HG02642 (cell line): ENCODE measurements at regions not wholly inside any gene's neighbourhood (a gene's known extent, or its start where the extent isn't known, plus 50 kb on each side); places are given as distances from the start of the nearest gene placed in this dataset.

Experiments
- ATAC-seq: cut with Tn5 transposase; IDR thresholded peaks from one replicate; pipeline ENCODE4 v1.9.1; 2021; ENCODE audit warnings: mild to moderate bottlenecking; ENCODE audit not compliant: unreplicated experiment, poor library complexity

DNA sequence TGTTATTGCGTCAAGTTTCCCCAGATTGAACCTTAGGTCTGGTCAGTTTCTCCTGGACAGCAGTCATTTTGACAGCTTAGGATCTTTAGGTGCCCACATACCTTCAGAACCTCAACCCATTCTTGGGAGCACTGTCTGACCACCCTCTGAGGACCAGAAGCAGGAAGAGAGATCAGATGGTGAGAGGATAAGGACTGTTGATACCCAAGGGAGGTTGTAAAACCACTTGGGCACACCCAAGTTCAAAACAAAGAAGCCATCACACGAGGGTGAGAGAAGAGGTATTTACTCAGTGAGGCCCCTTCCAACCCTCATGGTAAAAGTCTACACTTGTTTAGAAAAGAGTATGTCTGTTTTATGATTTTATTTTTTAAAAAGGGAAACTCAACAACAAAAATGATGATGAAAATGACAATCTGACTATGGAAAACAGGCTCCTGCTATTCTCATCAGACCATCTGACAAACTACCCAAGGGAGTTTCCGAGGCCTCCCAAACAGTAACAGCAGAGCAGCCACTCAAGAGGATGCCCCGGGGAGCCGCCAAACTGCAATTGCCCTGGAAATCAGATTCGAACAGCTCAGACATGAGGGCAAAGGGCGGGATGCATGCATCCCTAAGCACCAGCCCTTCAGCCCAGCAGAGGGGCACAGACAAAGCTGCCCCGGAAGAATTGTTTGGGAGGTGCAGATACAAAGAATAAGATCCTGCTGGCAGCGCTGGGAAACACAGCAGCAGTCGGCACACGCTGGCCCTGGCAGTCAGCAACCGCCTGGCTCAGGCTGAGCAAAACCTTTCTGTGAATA, 162.6 kb upstream of the PLEKHG7 start:
- ATAC-seq, result peak; percentile 36

DNA sequence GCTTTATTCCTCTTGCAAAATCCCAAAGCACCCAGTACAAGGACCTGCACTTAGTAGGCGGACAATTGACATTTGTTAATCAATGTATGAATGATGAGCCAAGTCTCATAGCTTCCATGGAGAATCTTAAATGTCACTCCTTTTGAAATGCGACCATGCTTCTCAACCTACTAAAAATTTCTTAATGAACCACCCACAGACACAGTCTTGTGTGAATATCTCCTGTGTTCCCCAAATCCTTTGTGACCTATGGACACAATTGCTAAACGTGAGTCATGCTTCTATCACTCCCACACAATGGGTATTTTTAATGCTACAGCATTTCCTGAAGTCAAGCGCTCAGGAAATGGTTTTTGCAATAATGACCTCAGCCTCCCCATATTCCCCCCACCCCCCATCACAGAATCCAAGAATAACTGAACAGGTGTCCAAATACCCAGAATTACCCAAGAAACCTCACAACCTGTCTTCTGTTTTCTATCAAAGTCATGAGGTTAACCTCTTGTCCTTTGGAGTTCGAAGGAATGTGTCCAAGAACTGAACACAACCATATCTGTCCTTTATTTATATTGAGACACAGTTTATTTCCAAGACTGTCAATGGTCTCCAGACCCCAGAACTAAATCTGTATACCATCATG, 163.6 kb upstream of the PLEKHG7 start:
- peak; percentile 40 for ATAC-seq

DNA sequence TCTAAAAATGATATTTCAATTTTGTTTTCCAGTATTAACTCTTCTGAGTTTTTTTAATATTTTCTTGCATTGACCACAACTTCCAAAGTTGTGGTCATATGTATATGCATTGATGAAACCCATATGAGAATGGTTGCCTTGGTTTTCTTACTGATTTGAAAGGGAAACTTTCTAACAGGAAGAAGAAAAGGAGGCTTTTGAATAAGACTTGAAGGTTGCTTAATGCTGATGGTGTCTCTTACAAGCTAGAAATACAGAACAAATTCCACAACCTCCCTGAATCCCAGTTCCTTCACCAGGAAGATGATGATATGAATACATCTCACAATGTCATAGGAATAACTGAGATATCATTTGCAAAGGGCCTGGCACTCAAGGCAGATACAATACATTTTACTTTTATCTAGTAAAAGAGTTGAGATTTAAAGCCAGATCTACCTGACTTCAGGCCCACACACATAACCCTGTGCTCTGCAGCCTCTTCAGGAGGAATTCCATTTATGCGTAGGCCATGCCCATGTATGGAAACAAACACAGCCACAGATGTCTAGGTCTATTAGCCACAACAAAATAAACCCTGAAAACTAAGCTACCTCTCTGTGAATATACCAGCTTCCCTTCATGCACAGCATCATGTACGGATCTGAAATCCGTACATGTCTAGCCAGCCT, 165.4 kb upstream of the PLEKHG7 start:
- ATAC-seq, result no peak

DNA sequence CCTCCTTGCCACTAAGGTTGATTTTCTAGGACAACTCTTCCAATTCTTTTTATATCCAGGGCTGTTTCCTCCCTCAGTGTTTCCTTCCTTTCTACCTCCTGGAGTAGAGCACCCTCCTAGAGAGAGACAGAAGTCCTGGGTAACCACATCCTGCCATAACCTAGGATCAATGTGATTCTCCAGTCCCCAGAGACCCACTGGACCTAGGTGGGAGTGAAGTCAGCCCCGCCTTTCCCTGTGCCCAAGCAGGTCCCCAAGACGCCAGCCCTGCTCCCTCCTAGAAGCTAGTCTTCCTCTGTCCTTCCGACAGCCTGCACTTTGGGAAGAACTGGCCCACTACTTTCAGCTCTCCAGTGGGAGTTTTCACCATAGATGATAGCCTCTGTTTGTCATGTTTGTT, 166.8 kb upstream of the PLEKHG7 start:
- no peak for ATAC-seq

DNA sequence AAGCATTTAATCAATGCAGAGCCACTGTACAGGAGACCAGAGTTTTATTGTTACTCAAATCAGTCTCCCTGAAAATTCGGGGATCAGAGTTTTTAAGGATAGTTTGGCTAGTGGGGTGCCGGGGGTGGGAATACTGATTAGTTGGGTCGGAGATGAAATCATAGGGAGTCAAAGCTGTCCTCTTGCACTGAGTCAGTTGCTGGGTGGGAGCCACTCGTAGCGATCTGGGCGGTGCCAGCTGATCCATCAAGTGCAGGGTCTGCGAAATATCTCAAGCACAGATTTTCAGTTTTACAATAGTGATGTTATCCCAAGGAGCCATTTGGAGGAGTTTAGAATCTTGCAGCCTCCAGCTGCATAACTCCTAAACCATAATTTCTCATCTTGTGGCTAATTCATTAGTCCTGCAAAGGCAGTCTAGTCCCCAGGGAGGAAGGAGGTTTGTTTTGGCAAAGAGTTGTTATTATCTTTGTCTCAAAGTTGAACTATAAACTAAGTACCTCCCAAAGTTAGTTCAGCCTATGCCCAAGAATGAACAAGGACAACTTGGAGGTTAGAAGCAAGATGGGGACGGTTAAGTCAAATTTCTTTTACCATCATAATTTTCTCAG, 169.4 kb upstream of the PLEKHG7 start:
- ATAC-seq, result no peak

DNA sequence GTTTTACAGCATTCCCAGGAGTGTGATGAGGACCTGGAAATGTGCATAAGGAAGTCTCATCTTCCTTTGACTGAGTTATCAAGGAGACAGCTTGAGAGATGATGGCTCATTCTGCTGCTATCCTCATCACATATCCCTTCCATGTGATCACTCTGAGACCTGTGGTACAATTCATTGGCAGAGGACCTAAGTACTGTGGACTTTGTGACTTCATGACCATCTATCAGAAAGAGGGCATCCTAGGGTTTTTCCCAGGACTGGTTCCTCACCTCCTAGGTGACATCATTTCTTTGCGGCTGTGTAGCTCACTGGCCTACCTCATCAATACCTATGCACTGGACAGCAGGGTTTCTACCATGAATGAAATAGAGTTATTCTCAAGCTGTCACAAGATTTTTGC, 172.1 kb upstream of the PLEKHG7 start:
- ATAC-seq, result no peak

DNA sequence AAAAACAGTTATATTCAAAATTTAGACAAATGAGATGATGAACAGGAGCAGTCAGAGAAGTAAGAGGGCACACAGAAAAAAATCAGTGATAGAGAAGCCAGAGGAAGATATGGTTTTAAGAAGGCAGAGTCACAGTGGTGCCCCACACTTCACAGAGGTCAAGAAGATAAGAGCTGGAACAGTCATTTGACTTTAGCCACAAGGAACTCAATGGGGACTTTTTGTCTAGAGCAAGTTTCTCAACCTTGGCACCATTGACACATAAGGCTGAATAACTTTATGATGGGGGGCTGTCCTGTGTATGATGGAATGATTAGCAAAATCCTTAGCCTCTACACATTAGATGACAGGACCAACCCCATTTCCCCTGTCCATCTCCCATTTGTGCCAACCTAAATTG, 172.8 kb upstream of the PLEKHG7 start:
- peak; percentile 79 for ATAC-seq

DNA sequence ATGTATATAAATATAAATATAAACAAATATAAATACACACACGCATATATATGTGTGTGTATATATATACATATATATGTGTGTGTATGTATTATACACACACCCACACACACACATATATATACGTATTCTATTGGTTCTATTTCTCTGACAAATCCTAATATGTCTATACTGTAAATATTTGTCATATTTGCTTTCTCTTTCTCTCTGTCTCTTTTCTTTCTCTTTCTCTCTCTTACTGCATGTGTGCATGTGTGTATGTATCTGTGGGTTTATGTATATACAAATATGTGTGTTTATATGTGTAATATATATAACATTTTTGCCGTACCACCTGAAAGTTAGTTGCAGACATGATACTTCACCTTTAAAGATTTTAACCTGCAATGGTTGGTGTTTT, 174.2 kb upstream of the PLEKHG7 start:
- no peak for ATAC-seq

DNA sequence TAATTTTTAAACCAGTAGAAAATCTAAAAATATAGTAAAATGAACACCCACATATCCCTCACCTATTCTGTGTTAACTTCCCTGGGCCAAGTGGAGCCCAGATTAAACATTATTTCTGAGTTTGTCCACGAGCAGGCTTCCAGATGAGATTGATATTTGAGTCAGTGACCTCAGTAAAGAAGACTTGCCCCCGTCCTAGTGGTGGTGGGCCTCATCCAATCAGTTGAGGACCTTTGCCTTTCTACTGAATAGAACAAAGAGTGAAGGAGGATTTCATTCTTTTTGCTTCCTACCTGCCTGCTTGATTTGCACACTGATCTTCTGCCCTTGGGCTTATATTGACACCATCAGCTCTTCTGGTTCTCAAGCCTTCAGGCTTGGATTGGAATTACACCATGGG, 174.7 kb upstream of the PLEKHG7 start:
- no peak for ATAC-seq

DNA sequence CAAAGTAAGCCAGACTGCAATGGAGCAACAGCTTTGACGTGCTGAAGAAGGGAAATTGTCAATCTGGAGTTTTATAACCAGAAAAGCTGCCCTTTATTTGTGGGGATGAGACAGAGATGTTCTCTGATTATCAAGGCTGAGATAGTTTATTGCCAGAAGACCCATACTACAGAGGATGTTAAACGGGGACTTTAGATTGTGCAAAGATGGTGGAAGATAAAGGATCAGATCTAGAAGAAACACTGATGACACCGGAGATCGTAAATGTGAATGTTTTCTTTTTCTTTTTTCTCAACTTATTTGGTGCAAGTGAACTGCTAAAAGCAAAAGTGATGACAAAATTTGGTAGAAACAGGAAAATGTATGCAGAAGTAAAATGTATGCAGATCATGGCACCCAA, 178.3 kb upstream of the PLEKHG7 start:
- no peak for ATAC-seq

DNA sequence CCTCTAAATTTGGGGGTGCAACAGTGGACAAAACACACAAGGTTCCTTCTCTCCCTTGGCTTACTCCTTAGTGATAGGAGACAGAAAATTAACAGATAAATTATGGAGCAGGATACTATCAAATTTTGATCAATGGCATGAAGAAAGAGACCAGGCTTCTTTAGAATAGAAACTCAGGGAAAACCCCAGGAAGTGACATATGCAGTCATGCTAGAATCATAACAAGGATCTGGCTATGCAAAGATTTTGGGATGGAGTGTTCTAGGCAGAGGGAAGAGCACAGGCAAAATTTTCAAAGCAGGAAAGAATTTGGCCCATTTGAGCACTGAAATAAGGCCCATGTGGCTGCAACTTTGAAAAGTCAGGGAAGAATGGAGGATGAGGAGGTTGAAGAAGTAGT, 182.3 kb upstream of the PLEKHG7 start:
- ATAC-seq, result no peak

DNA sequence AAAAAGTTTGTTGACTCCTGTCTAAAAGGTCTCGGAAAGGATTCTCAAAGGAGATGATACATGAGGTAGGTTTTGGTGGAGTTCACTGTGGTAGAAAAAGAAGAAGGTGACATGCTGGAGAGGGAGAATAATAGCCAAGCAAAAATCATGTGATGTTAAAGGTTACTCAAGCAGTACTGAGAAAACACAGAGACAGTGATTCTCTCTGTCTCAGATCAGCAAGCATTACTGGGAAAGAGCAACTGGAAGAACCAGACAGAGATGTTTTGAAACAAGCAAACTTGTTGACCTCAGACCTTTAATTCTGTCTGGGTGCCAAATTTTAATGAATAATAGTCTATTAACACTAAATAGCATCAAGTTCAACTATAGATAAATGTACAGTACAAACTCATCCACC, 183.5 kb upstream of the PLEKHG7 start:
- no peak for ATAC-seq

DNA sequence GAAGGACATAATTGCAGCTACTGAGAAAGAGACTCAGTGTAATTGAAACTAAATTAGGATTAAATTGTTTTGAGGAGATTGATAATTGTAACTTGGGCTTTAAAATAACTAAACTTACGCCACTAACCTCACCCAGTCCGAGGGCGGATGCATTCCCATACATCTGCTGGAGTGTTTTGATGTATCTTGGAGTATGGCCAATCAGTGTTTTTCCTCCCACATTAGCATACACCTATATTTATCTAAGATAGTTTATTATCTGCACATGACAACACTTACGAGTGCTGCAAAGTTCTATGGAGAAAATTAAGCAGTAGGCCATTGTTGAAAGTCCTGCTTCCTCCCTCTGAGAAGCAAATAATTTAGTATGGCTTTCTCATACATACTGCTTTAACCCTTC, 184.7 kb upstream of the PLEKHG7 start:
- no peak for ATAC-seq

DNA sequence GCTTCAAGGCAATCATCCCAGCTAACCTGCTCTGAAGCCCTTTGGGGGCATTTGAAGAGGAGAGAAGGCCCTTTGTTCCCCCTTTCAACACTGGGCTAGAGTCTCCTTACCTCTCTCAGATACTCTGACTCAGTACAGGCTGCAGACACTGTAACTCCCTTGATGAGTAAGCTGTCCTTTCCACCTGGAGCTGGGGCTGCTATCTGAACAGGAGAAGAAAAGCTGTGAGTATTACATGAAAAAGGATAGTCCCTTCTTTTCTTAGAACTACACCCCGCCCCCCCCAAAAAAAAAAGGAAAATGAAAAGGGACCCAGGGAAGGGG, 186.6 kb upstream of the PLEKHG7 start:
- no peak for ATAC-seq

DNA sequence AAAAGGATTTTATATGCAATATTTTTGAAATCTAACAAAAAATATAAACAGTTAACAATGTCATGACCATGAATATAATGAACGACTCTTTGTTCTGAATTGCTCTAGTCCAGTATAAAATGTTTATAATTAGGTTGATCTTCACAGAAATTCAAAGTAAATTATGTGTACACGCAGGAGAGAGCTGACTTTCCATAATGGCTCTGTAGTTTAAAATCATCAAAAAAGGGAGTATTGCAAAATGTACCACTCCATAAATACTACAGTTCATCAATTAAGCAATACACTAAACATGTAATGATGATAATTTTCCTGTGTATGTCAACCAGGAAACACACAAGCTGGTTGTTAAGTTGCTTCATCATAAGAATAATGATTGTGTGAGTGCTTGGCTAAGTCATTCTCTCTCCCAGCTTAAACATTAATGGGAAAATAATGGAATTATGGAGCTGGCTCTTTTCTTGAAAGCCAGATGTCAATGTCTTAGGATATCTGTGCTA, 189.5 kb upstream of the PLEKHG7 start:
- no peak for ATAC-seq

DNA sequence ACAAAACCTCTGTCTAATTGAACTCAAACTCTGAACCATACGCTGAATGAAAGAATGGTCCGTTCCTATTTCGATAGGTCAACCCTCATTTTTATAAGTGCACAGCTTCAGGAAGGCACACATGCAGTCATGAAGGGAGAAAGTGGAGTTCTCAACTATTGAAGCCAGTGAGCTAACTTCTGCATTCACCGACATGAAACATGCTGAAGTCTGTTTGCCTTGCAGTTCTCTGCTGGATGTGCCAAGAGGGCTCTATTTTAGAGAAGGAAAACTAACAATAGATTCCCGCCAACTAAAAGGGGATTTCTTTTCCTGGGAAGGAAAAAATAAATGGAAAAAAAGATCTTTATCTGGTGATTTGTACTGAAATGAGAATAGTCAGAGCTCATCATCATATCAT, 191.0 kb upstream of the PLEKHG7 start:
- ATAC-seq, result no peak

DNA sequence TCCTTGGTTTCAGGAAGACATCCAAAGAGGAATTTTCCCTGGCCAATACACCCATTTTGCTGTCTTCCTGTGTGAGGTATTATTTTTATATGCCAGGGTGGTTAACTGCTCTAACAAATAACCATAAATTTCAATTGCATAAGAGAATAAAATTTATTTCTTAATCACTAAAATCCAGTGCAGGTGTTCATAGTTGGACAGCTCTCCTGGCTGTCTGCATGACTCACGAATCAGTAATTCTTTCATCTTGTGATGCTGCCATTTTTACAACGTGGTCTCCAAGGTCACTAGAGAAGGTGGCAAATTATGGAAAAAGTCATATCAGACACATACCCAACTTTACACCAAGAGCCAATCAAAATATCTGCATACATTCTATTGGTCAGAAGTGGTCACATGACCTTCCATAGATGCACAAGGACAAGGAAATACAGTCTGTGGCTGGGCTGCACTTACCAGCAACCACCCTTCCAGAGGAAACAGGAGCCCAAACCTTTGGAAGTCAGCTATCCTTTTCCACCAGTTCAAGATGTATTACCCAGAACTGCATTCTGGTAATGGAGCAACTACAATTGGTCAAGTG, 193.5 kb upstream of the PLEKHG7 start:
- no peak for ATAC-seq

DNA sequence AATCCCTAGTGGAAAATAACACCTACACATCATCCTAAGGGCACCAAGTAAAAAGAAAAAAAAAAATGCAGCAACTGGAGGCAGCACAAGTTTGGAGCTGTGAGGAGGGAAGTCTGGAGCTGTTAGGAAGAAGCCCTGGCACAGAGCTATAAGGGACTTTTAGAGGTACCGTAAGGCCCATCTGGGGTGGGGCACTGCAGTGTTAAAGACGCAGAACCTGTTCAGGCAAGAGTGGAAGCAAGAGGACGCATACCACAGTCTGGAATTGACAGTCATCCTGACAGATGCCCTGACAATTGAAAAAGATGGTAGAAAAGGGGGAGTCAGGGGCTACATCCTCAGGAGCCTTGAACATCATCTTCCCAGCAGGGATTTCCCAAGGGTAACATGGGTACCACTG, 195.9 kb upstream of the PLEKHG7 start:
- ATAC-seq, result no peak

DNA sequence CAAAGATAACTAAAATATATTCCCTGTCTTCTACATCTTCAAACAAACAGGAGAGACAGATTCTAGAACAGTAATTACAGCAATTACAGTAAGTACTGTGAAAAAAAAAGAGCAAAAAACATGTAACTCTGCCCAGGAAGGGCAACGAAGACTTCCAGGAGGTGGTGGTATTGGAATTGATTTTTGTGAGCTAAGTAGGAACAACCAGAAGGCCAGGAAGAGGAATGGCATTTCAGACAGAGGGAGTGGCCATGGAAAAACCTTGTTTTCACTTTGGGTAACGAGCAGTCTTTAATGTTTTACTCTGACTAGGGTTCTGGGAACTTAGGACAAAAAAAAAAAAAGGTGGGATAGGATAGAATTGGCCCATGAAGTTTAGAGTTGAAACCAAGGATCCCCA, 196.3 kb upstream of the PLEKHG7 start:
- no peak for ATAC-seq

DNA sequence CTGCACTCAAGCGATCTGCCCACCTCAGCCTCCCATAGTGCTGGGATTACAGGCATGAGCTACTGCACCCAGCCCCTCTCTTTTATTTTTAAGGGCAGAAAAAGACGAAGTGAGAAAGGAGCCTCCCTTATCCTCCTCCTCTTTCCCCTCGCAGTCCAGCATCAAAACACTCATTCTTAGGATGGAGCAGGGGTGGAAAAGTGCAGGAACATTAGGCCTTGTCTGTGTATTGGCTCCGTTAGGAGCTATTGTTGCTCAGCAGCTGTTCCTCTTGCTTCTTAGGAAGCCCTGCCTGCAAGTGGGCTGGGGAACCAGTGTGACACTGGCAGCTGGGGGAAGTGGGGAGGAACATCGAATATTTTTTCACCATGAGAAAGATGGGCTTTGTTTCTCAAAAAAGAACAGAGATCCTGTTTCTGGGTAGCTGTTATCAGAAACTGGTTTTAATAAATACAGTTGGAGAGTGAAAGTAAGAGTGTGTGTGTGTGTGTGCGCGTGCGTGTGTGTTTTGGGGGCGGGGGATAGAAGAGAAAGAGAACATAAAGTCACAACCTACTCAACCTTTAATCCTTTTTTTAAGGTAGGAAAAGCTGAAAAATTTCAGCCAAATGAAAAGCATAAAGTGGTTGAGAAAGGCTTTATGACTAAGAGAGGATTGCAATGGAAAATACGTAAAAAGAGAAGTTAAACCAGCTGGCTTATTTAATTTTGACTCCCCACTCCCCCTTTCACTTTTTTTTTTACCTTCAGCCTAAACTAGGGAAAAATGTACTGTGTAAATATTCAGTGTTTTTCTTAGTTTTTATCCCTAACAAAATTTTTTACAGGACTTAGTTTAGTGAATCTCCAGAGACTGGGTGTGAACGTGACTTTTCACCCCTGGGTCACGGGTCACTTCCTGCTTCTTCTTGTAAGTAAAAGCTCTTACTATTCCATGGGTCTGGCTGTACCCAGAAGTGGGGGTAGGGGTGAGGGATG, 197.2 kb upstream of the PLEKHG7 start:
- peak; percentile 38 for ATAC-seq
